GM20000 (cell line): ENCODE measurements at regions not wholly inside any gene's neighbourhood (a gene's known extent, or its start where the extent isn't known, plus 50 kb on each side); places are given as distances from the start of the nearest gene placed in this dataset.

Source experiments
- DNase-seq: peaks from one replicate; pipeline ENCODE4 v3.0.0; 2012; ENCODE audit warnings: low spot score
- TF ChIP-seq, protein P1 (sequence below): IDR thresholded peaks from 2 replicates; pipeline ENCODE4 v1.5.1; 2012; ENCODE audit warnings: mild to moderate bottlenecking, control low read depth; ENCODE audit errors: extremely low read depth, missing control alignments

GRCh38 chr17:12574525-12574924, 91.2 kb upstream of the MYOCD start:
- DNase-seq = no peak
- TF ChIP-seq, protein P1, sequence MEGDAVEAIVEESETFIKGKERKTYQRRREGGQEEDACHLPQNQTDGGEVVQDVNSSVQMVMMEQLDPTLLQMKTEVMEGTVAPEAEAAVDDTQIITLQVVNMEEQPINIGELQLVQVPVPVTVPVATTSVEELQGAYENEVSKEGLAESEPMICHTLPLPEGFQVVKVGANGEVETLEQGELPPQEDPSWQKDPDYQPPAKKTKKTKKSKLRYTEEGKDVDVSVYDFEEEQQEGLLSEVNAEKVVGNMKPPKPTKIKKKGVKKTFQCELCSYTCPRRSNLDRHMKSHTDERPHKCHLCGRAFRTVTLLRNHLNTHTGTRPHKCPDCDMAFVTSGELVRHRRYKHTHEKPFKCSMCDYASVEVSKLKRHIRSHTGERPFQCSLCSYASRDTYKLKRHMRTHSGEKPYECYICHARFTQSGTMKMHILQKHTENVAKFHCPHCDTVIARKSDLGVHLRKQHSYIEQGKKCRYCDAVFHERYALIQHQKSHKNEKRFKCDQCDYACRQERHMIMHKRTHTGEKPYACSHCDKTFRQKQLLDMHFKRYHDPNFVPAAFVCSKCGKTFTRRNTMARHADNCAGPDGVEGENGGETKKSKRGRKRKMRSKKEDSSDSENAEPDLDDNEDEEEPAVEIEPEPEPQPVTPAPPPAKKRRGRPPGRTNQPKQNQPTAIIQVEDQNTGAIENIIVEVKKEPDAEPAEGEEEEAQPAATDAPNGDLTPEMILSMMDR = no peak

- no peak for DNase-seq
- TF ChIP-seq, protein P1 = no peak
Measured at GRCh38 chr17:12575641-12576040, 90.0 kb upstream of the MYOCD start.

GRCh38 chr17:12579288-12579687, 86.4 kb upstream of the MYOCD start:
- TF ChIP-seq, protein P1 = no peak
- no peak for DNase-seq

DNA sequence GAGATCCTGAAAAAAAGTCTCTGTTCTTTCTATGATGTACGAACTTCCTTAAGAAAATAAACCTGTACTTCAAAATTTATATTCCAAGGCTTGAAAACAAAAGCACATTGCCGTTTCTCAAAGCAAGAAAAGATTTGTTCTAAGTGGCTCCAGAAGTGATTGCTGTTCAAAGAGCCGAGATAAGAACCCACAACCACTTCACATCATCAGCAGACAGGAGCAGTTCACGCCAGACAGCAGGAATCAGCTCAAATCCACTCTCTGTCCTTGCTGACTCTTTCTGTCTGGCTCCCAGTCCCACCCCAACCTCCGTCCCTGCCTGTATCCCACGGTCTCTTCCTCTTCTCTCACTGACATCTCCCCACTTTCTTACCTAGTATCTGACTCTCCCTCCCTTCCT, 85.0 kb upstream of the MYOCD start:
- TF ChIP-seq, protein P1 = no peak
- DNase-seq = no peak

DNA sequence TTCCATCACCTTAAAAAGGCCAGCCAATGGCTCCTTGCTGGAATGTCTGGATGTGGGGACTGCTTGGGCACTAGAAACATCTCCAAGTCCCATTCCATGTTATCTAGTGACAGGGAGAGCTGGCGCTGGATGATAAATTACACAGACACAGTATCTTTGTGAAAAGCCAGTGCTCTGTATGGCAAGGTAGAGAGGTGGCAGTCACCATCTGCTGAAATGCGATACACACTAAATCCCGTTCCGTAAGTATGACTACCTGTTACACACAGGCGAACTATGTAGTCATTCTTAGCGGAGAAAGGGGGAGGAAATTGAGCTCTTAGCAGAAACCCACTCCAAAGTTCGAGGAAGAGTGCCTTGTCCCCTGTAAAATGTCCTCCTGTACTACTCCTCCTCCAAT, 81.0 kb upstream of the MYOCD start:
- TF ChIP-seq, protein P1 = no peak
- DNase-seq = no peak

GRCh38 chr17:12588531-12588930, 77.2 kb upstream of the MYOCD start:
- no peak for DNase-seq
- TF ChIP-seq, protein P1 = no peak

GRCh38 chr17:12590417-12590816, 75.3 kb upstream of the MYOCD start:
- no peak for DNase-seq
- TF ChIP-seq, protein P1 = no peak
